Middle frontal gyrus (tissue), 1 donor: ENCODE measurements at regions not wholly inside any gene's neighbourhood (a gene's known extent, or its start where the extent isn't known, plus 50 kb on each side); places are given as distances from the start of the nearest gene placed in this dataset.
"Not testable (repeated sequence)": the region's sequence is repeated elsewhere in the genome, so short reads cannot be mapped to it uniquely, and the experiment has no call there.

Experiments
- DNase-seq: peaks from one replicate; pipeline ENCODE4 v3.0.0-alpha.2; 2015; ENCODE audit warnings: low spot score; ENCODE audit errors: extremely low spot score

DNA sequence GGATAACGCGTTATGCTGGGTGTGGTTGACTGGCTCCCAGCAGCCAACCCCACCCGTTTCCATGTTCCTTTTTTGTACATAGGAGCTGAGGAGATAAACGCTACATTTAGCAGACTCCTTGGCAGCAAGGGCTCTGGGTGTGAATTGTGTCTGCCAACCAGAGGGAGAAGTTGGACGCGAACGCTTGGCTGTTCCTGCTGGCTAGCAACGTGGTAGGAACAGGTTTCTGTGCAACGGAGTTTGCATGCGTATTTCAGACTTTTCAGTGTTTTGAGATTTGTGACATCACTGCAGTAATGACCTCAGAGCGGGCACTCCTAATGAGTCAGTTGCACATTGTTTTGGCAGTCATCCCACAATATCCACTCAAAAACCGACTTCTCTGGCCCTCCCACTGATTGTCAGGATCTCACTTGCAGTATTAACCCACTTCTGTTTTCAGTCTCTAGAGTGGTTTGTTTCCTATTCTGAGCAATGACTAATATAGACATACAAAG is 98.7 kb upstream of the RGS1 start:
- no peak for DNase-seq

DNA sequence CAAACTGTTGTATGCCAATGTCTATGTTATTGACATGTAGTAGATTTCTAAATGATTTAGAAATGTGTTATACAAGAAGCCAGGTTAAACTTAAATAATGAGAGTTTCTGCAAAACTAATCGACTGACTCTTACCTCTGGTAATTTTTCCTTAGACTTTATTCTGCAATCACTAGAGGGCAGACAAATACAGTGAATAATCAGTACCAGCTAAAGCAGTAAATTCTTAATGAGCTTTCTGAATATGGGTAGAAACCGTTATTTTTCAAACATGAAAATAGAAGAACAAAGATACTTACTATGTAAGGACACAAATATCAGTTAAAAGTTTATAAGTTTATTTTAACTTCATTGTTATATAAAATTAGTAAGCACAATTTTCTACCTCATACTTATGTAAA is 97.9 kb upstream of the RGS1 start:
- DNase-seq: no peak

DNA sequence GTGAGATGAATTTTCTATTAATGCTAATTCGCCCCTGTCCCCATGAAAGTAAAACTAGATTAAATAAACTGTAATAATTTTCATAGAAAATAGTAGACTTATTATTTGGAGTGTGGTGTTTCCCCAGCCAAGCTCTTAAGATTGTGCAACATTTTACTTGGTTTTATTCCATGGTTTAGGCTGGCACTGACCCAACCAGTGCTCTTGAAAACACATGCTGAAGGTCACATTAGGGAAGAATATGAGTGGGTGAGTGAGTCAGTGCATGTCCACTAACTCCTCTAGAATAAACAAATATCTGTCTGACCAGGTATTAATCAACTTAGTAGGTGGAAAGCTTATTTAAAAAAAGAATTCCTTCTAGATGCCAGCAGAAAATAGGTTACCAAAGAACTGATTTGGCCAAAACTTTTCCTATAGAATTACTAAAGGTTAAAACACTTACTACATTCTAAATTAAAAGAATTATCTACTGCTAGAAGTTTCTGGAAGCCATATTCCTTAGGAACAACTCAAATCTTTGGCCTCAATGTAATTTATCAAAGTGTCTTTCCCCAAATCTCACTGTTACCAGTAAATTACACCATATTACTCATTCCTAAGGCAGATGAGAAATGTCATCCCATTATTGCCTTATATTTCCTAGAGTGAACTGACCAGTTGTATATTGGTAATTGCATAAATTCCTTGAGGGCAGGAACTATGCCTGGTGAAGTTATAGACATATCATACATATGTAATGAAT is 89.7 kb upstream of the RGS1 start:
- DNase-seq: no peak

DNA sequence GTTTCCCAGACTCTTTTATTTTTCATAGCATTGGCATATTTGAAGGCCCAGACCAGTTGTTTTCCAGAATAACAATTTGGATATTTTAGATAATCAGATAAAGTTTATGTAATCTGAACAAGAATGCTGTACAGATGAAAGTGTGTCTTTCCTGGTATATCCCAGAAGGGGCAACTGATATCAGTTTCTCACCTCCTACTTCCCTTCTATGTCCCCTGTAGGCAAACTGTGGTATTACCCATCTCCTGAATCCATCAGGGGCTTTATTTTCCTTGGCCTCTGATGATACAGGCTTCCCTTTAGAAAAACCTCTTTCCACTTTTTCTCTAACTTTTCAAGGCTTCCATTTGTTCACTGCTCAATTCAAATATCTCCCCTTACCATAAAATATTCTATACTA is 87.5 kb upstream of the RGS1 start:
- no peak for DNase-seq

DNA sequence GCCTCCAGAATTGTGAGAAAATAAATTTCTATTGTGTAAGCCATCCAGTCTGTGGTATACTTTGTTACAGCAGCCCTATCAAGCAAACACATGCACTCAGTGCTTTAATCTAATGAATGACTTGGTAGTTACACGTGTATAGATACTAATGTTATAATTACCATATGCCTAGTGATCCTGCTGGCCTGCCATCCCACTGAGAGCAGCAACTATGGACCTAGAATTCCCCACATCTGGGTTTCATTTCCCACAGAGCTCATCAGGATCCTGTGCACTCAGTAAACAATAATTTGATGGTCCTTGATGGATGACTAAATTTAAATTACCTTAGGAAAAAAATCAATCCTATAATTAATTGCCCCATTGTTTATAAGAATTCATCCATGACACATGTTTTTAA is 86.5 kb upstream of the RGS1 start:
- DNase-seq: no peak

DNA sequence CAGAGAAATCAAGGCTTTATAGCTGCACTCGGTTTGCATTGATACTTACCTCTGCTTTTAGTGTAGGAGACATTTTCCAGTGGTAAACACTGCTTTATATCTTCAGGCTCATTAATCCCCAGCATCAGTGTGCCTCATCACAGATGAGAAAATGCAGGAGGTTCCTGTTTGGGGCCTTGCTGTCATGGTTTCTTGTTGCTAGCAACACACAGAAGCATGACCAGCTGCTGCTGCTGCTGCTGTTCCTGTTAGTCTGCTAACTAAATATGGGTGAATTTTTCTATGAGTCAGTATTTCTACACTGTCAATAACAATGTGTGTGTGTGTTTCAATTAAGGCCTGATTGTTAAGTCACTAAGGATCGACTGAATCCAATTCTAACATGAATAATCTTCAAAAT is 85.8 kb upstream of the RGS1 start:
- no peak for DNase-seq

DNA sequence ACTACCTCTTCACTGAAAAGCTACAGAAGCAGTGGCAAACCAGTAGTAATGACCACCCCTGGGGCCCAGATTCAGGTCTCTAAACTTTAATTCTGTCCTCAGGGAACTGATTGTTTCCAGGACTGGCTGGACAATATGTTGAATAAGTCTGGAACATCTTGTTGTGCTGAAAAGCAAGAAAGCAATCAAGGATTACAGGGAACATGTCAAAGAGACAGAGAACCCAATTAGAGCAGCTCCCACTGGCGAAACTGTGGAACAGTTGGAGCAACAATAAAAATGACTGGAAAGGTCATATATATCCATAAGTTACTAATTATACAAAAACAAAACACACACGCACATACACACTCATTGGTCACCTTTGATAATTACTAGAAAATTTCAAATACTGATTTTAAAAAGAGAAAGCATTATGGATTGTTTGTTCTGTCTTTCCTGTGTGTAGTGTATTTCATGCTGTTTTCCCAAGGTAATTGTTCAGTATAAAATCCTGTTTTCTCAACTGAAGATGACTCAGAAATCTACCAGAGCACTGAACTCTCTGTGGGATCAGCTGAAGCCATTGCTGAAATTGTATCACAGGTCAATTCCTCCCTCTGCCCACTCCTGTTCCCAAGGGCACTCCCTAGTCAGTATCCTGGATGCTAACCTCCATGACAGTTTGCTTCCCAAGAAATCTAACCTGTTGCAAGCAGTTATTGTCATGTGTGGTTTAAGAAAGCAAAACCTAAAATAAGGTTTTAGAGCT is 83.6 kb upstream of the RGS1 start:
- no peak for DNase-seq

DNA sequence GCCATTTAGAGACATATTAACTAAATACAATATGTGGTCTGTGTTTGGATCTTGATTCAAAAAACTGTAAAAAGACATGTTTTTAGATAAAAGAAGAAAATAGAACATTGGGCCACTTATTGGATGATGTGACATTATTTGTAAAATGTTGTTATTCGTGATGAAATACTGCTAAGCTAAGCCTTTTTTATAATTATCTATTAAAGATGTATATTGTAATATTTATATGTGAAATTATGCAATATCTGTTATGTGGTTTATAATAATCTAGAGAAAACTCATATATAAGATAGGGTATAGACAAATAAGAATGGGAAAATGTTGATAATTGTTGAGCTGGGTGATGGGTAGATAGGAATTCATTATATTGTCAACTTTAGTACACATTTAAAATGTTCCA is 82.0 kb upstream of the RGS1 start:
- no peak for DNase-seq

DNA sequence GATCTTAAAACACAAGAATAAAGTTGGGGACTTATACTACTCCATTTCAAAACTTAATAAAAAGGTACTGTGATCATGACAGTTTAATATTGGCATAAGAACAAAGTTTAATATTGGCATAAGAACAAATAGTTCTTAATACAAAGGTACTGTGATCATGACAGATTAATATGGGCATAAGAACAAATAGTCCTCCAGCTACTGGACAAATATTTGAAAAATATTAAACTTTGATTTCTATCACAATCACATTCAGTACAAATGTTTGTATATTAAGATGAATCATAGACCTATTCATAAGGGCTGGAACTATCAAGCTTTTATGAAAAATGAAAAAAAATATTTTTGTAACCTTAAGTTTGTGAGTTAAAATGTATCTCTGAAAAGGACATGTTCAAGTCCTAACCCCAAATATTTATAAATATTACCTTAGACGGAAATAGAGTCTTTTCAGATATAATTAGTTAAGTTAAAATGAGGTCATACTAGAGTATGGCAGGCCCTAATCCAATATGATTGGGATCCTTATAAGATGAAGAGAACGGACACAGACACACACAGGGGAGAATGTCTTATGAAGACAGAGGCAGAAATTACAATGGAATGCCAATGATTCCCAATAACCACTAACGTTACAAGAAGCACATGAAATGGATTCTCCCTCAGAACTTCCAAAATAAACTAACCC is 79.1 kb upstream of the RGS1 start:
- no peak for DNase-seq

DNA sequence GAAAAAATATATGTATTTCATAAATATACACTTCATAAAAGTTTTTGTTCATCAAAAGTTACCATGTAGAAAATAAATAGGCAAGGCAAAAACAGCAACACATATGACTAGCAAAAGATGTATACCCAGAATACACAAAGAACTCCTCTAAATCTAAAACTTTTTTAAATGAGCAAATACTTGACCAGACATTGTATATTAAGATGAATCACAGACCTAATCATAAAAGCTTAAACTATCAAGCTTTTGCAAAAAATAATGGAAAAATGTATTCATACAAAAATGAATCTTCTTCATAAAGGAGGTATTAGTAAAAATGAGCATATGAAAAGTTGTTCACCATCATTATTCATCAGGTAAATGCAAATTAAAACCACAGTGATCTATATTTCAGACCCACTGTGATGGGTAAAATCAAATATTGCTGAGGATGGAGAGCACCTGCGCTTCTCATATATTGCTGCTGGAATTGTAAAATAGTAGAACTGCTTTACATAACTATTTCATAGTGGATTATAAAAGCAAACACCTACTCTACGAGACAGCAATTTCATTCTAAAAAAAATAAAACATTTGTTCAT is 78.3 kb upstream of the RGS1 start:
- DNase-seq: no peak

DNA sequence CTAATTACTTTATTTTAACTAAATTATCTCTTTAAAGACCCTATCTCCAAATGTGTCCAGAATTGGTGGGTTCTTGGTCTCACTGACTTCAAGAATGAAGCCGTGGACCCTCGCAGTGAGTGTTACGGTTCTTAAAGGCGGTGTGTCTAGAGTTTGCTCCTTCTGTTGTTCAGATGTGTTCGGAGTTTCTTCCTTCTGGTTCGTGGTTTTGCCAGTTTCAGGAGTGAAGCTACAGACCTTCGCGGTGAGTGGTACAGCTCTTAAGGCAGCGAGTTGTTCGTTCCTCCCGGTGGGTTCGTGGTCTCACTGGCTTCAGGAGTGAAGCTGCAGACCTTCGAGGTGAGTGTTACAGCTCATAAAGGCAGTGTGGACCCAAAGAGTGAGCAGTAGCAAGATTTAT is 77.5 kb upstream of the RGS1 start:
- not testable (repeated sequence) for DNase-seq

DNA sequence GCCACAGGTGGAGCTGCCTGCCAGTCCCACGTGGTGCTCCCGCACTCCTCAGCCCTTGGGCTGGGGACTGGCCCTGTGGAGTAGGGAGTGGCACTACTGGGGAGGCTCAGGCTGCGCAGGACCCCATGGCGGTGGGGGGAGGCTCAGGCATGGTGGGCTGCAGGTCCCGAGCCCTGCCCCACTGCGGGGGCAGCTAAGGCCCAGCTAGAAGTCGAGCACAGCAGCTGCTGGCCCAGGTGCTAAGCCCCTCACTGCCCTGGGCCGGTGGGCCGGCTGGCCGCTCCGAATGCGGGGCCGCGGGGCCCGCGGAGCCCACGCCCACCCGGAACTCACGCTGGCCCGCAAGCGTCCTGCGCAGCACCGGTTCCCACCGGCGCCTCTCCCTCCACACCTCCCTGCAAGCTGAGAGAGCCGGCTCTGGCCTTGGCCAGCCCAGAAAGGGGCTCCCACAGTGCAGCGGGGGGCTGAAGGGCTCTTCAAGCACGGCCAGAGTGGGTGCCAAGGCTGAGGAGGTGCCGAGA is 76.5 kb upstream of the RGS1 start:
- not testable (repeated sequence) for DNase-seq

DNA sequence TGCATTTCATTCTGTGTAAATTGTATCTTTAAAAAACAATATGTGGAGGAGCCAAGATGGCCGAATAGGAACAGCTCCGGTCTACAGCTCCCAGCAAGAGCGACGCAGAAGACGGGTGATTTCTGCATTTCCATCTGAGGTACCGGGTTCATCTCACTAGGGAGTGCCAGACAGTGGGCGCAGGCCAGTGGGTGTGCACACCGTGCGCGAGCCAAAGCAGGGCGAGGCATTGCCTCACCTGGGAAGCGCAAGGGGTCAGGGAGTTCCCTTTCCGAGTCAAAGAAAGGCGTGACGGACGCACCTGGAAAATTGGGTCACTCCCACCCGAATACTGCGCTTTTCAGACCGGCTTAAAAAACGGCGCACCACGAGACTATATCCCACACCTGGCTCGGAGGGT is 75.0 kb upstream of the RGS1 start:
- not testable (repeated sequence) for DNase-seq

DNA sequence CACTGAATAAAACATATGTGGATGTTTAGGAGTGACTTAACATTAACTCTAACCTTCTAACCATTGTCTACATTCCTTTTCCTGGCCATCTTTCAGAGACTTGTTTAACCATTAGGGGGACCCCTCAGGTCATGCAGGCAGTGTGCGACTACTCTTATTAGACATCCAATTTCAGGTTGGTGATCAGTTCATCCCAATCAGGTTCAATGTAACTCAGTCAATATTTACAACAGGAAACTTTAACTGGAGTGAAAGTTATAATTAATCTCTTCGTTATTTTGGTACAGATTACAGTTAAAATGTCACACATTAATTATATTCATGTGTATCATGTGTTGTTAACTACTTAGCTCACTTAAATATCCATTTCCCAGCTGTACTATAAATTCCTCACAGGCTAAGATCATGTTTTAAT is 68.8 kb upstream of the RGS1 start:
- DNase-seq: no peak

DNA sequence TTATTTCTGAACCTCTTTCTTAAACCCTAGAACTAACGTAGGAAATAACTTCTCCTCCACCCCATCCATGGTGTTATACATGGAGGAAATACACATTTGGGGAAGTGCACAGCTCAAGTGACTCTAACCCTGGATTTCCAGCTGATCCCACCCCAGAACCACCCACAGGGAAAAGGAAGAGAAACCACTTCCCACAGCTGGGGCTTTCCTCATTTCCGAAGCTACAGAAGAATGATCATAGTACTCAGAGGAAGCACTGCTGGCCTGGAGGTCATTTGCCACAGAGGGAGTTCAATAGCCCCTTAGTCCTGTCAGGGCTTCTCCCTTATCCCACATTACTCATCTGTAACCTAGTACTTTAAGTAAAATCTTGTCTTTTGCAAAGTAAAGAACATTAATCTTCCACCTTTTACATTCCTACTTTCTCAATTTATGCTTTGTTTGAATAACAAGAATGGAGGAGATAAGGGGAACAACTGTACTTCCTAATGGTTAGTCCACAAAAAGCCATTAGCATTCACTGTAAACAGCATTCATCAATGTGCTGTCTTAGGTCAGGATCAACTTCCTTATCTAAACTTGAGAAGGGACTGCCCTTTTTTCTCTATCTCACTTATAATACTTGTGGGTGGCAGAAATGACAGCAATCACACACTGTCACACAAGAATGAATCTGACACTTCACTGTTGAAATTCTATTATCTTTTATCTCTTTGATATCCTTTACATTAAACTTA is 63.0 kb upstream of the RGS1 start:
- no peak for DNase-seq

DNA sequence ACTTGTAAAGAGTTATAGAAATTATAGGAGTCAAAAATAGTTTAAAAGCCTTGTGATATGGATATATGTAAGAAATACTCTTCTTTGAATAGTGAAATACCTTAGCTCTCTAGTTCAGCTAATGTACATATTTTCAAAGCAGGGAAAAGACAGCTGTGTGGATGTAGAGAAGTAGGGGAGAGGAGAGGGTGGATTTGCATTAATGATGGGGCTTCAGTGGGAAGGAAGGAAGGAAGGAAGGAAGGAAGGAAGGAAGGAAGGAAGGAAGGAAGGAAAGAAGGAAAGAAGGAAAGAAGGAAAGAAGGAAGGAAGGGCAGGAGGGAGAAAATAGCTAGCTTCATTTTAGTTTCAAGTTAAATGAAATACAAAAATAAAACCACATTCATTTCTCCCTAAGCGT is 62.4 kb upstream of the RGS1 start:
- DNase-seq: no peak

DNA sequence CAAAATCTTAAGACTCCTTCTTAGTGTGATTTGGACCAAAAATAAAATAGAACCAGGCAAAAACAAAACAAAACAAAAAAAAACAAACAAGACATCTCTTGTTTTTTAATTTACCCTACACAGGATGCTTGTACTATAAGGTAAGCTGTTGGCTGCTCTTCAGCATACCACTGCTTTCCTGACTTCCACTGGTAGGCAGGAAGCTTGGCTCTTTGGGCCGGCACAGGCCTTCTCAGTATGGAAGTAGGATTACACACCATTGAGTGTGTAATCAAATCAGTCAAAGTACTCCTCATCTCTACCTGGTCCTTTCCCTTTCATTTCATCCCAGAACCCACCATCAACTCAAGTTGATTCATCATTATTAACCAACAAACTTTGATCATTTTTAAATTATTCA is 61.9 kb upstream of the RGS1 start:
- DNase-seq: no peak

DNA sequence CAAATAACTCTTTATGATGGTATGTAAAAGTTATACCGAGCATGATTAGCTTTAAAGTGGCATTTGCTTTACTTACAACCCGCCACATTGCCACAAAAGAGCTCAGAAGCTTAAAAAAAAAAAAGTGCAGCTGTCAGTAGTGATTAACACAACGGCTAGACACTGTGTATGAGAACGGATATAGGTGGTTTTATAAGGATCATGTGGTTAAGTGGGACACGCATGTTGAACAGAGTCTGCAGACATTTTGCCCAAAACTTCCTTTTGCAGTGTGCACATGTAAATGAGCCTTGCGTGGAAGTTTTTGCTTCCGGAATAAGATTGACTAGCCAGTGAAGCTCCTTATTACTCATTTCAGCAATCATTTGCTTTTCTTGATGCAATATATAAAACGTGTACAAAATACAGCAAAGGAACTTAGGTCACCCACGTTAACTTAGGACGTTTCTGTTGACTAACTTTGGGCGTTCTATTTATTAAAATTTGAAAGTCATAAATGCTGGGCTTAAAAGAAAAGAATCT is 58.7 kb upstream of the RGS1 start:
- DNase-seq: no peak

DNA sequence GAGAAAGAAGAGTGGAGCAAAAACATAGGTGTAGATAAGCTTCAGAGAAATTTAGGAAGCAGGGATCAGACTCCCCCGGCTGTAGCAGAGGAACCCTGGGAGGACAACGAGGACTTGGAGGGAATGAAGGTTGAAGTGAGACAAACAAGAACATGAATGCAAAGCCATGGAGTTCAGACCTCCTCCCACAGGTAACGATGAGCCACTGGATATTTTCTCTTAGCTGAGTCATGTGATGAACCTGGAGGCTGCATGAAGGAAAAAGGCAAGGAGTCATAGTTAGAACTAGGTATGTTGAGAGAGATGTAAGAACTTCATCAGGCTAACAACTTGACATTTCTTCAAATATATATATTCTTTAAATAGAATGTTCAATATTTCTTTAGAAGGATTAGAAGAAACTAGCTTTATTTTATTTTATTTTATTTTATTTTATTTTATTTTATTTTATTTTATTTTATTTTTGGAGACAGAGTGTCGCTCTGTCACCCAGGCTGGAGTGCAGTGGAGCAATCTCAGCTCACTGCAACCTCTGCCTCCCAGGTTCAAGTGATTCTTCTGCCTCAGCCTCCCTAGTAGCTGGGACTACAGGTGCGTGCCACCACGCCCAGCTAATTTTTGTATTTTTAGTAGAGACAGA is 57.7 kb upstream of the RGS1 start:
- DNase-seq: not testable (repeated sequence)

DNA sequence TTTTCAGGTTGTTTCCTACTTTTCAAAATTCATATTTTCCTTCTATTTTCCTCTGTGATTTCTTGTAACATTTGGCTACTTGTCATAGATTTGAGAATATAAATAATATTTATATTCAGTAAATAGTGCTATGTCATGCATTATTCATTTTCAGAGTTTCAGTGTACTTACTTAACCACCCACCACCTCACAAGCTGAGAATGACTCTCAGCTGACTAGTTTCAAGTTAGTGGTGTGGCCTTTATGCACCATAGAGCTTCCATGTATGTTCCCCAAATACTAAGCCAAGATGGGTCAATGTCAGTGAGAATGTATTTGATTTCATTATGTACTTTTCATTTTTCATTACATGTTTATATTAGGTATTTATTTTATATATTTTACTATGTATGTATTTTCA is 56.9 kb upstream of the RGS1 start:
- DNase-seq: no peak
